ENCODE measurements at regions not wholly inside any gene's neighbourhood (a gene's known extent, or its start where the extent isn't known, plus 50 kb on each side); places are given as distances from the start of the nearest gene placed in this dataset.

DNA sequence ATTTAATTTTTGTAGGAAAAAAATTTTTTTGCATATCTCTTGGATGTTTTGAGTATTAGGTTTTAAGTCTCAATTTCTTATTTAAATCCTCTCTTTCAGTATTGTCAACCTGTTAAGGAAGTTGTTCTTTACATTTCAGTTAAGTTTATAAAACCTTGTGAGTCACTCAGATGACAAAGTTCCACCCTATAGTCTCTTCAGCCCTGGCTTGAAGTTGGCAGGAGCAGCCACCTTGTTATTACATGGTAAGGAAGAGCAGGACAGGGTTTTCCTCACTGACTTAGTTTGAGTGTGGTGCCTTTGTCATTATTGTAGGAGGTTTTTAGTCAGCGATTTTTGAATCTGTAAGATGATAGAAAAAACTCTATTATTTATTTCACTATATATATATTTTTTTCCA lies 2143.9 kb downstream of the MRPL39 start:
- DNase-seq (no peak), ATAC-seq (no peak)
- no peaks in the 10 kb centered on the region for H3K36me3 ChIP-seq
- H3K27ac ChIP-seq, result no peak overlapping the region
- no peaks in the 10 kb centered on the region for H3K27me3 ChIP-seq
- no peak overlapping the region for H3K4me3 ChIP-seq
- TF ChIP-seq, protein P1, sequence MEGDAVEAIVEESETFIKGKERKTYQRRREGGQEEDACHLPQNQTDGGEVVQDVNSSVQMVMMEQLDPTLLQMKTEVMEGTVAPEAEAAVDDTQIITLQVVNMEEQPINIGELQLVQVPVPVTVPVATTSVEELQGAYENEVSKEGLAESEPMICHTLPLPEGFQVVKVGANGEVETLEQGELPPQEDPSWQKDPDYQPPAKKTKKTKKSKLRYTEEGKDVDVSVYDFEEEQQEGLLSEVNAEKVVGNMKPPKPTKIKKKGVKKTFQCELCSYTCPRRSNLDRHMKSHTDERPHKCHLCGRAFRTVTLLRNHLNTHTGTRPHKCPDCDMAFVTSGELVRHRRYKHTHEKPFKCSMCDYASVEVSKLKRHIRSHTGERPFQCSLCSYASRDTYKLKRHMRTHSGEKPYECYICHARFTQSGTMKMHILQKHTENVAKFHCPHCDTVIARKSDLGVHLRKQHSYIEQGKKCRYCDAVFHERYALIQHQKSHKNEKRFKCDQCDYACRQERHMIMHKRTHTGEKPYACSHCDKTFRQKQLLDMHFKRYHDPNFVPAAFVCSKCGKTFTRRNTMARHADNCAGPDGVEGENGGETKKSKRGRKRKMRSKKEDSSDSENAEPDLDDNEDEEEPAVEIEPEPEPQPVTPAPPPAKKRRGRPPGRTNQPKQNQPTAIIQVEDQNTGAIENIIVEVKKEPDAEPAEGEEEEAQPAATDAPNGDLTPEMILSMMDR (IDR thresholded peaks at IDR 0.05), result no peak
- no peak for TF ChIP-seq POLR2A (IDR thresholded peaks at IDR 0.05)
- intact Hi-C loops (cut with DNase I), result no loop called here
- 20% methylated on average over 1 of the region's 1 CpG for WGBS (ENCODE audit: insufficient coverage, low coverage, low lambda C conversion rate, missing lambda C conversion rate)
- no peaks in the 10 kb centered on the region for H3K9me3 ChIP-seq
- H3K4me1 ChIP-seq, result no peaks in the 10 kb centered on the region

DNA sequence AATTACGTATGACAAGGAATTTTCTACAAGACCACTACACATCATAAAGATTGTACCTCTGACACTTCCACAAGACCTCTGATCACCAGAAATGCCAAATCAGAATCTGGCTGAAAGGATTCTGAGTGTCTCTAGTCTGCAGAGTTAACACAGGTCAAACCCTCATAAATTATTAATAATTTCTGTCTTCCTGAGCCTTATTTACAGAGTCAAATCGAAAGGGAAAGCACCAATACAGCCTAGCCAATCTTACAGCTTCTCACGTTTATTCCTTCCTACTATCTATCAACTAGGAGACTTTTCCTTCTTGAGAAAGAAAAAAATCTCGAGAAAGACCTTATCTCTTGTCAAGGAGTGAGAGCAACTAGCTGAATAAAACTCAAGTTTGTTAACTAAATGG lies 2151.6 kb downstream of the MRPL39 start:
- TF ChIP-seq, protein P1 (IDR thresholded peaks at IDR 0.05), result no peak
- TF ChIP-seq POLR2A (IDR thresholded peaks at IDR 0.05), result no peak
- Histone ChIP-seq H3K36me3 (no peaks in the 10 kb centered on the region), H3K27me3 (no peaks in the 10 kb centered on the region), H3K27ac (no peak overlapping the region), H3K4me3 (no peak overlapping the region), H3K4me1 (no peaks in the 10 kb centered on the region), H3K9me3 (no peaks in the 10 kb centered on the region)
- intact Hi-C loops (cut with DNase I), result no loop called here
- 28% methylated on average over 4 of the region's 4 CpGs for WGBS (ENCODE audit: insufficient coverage, low coverage, low lambda C conversion rate, missing lambda C conversion rate)
- DNase-seq, result no peak
- no peak for ATAC-seq

DNA sequence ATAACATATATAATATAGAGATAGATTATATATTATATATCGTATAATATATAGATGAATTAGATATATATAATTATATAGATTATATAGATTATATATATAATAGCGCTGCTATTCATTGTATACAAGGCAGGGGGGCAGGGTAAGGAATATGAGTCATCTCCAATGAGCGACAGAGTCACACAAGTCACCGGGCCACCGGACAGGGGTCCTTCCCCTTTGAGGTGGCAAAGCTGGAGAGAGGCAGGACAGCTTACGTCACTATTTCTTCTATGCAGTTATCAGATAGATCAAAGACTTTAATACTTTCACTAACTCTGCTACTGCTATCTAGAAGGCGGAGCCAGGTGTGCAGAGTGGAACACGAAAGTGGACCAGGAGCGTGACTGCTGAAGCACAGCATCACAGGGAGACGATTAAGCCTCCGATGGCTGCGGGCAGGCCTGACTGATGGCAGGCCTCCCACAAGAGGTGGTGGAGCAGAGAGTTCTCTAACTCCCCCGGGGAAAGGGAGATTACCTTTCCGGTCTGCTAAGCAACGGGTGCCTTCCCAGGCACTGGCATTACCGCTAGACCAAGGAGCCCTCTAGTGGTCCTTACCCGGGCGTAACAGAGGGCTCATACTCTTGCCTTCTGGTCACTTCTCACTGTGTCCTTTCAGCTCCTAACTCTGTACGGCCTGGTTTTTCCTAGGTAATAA lies 2154.7 kb downstream of the MRPL39 start:
- DNase-seq (peak in 1 of 3 donors; percentile 46), ATAC-seq (peak; percentile 52 to 66 (median 64))
- 46% methylated on average over 17 of the region's 19 CpGs for WGBS (ENCODE audit: insufficient coverage, low coverage, low lambda C conversion rate, missing lambda C conversion rate)

DNA sequence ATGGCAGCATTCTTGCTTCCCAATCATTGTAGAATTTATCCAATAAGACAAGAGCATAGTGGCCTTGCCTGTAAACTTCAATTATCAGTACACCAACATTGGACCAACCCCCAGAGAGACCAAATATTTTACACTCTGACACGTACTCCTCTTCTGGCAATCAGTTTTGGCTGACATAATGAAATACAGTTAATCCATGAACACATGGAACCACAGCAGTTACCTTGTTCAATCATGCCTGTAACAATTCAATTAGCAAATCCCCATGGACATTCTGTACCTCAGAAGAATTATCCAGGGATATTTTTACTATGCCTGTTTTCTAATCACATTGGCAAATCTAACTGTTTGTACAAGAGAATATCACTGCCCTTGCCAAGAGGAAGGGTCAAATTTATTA lies 2162.0 kb downstream of the MRPL39 start:
- Histone ChIP-seq H3K4me3 (no peak overlapping the region), H3K36me3 (no peaks in the 10 kb centered on the region), H3K4me1 (no peaks in the 10 kb centered on the region), H3K27ac (no peak overlapping the region), H3K27me3 (no peaks in the 10 kb centered on the region), H3K9me3 (no peaks in the 10 kb centered on the region)
- ATAC-seq (no peak), DNase-seq (no peak)
- no peak for TF ChIP-seq POLR2A (IDR thresholded peaks at IDR 0.05)
- TF ChIP-seq, protein P1 (IDR thresholded peaks at IDR 0.05), result no peak
- intact Hi-C loops (cut with DNase I), result no loop called here
- 0% methylated on average over 1 of the region's 1 CpG for WGBS (ENCODE audit: insufficient coverage, low coverage, low lambda C conversion rate, missing lambda C conversion rate)

More for the DNA sequence above, 2154.7 kb downstream of the MRPL39 start:
- intact Hi-C loops (cut with DNase I), result no loop called here
- Histone ChIP-seq H3K4me1 (no peaks in the 10 kb centered on the region), H3K36me3 (no peaks in the 10 kb centered on the region), H3K27ac (no peak overlapping the region), H3K4me3 (peak overlapping the region in 1 of 3 donors; percentile 12), H3K9me3 (no peaks in the 10 kb centered on the region), H3K27me3 (no peaks in the 10 kb centered on the region)
- TF ChIP-seq POLR2A (IDR thresholded peaks at IDR 0.05), result no peak
- TF ChIP-seq, protein P1 (IDR thresholded peaks at IDR 0.05), result peak in 3 of 4 donors; percentile 29 to 51 (median 30)
